ENCODE measurements at regions not wholly inside any gene's neighbourhood (a gene's known extent, or its start where the extent isn't known, plus 50 kb on each side); places are given as distances from the start of the nearest gene placed in this dataset.

GRCh38 chr2:18824325-18824790 is 235.0 kb upstream of the NT5C1B start:
- DNase-seq: no peak

- no peak for DNase-seq
Observed at GRCh38 chr2:18821431-18821830, 232.1 kb upstream of the NT5C1B start.

GRCh38 chr2:18820966-18821365 is 231.6 kb upstream of the NT5C1B start:
- no peak for DNase-seq

GRCh38 chr2:18819566-18819965 is 230.2 kb upstream of the NT5C1B start:
- no peak for DNase-seq

- no peak for DNase-seq
Observed at GRCh38 chr2:18814387-18814786, 225.0 kb upstream of the NT5C1B start.

- no peak for DNase-seq
Observed at GRCh38 chr2:18804536-18804935, 215.2 kb upstream of the NT5C1B start.

GRCh38 chr2:18803141-18803939 is 214.0 kb upstream of the NT5C1B start:
- DNase-seq: no peak

- DNase-seq: no peak
Observed at GRCh38 chr2:18800240-18800971, 211.0 kb upstream of the NT5C1B start.

- no peak for DNase-seq
Observed at GRCh38 chr2:18799397-18799796, 210.0 kb upstream of the NT5C1B start.

GRCh38 chr2:18797133-18797845 is 207.9 kb upstream of the NT5C1B start:
- DNase-seq: no peak

- DNase-seq: no peak
Observed at GRCh38 chr2:18795906-18796305, 206.5 kb upstream of the NT5C1B start.

GRCh38 chr2:18792684-18793083 is 203.3 kb upstream of the NT5C1B start:
- DNase-seq: no peak

GRCh38 chr2:18792226-18792629 is 202.9 kb upstream of the NT5C1B start:
- no peak for DNase-seq

- no peak for DNase-seq
Observed at GRCh38 chr2:18791172-18791797, 201.9 kb upstream of the NT5C1B start.

GRCh38 chr2:18790509-18791171 is 201.3 kb upstream of the NT5C1B start:
- DNase-seq: no peak

GRCh38 chr2:18788592-18788991 is 199.2 kb upstream of the NT5C1B start:
- peak; percentile 46 for DNase-seq

GRCh38 chr2:18787726-18788125 is 198.4 kb upstream of the NT5C1B start:
- DNase-seq: no peak

- no peak for DNase-seq
Observed at GRCh38 chr2:18784245-18784644, 194.9 kb upstream of the NT5C1B start.

GRCh38 chr2:18781541-18782280 is 192.3 kb upstream of the NT5C1B start:
- no peak for DNase-seq

GRCh38 chr2:18777250-18777812 is 188.0 kb upstream of the NT5C1B start:
- DNase-seq: no peak

- no peak for DNase-seq
Observed at GRCh38 chr2:18771212-18771611, 181.8 kb upstream of the NT5C1B start.
